Activated effector memory CD4-positive, alpha-beta T cell treated with anti-CD3 and anti-CD28 coated beads, Interleukin-2, amount 50 U/mL, for 16 hours (primary cell): ENCODE measurements at regions not wholly inside any gene's neighbourhood (a gene's known extent, or its start where the extent isn't known, plus 50 kb on each side); places are given as distances from the start of the nearest gene placed in this dataset.
A peak's percentile ranks its signal among the peaks of the same experiment; 100 is the strongest.

Source experiments
- DNase-seq: peaks from one replicate; pipeline ENCODE4 v3.0.0-alpha.2; 2020

DNA sequence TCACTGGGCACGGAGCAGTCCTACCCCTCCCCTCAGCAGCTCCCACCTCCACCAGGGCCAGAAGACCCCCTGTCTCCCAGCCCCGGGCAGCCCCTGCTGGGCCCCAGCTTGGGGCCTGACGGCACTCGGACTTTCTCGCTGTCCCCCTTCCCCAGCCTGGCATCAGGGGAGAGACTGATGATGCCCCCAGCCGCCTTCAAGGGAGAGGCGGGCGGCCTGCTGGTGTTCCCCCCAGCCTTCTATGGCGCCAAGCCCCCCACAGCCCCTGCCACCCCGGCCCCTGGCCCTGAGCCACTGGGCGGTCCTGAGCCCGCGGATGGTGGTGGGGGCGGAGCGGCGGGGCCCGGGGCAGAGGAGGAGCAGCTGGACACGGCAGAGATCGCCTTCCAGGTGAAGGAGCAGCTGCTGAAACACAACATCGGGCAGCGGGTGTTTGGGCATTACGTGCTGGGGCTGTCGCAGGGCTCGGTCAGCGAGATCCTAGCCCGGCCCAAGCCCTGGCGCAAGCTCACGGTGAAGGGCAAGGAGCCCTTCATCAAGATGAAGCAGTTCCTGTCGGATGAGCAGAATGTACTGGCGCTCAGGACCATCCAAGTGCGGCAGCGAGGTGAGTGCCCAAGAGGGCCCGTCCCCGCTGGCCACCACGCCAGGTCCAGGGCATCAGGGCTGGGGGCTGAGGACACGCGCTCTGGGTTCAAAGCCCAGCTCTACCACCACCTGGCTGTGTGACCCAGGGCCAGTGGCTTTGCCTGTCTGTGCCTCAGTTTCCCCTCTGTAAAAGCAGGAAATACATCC, 58.6 kb downstream of the PHETA1 start:
- DNase-seq = no peak

DNA sequence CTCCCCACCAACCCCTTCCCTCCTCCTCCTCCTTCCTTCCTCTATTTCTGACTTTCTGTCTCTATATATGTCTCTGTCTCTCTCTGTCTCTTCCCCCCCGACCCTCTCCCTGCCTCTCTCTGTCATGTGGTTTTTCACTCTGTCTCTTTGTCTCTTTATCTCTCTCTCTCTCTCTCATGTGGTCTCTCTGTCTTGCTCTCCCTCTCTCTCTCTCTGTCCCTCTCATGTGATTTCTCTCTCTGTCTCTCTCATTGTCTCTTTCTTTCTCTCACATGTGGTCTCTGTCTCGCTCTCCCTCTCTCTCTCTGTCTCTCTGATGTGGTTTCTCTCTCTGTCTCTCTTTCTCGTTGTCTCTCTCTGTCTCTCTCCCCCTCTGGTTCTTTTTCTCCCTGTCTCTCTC, 59.3 kb downstream of the PHETA1 start:
- DNase-seq = no peak

DNA sequence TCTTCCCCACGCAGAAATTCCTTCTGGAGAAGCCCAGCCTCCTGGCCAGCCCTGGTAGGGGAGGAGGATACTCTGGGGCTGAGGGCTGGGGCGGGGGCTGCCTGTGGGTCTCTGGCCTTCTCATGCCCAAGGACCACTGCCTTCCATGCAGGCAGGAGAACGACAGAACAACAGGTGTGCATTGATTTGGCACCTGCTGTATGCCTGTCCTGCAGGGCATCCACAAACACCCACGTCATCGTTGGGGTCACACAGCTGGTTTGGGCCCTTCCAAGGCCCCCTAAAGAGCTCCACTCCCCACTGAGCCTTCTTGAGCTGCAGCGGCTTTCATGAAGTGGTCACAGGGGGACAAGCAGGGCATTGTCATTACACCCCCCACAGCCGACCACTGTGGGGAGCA, 60.4 kb downstream of the PHETA1 start:
- no peak for DNase-seq

DNA sequence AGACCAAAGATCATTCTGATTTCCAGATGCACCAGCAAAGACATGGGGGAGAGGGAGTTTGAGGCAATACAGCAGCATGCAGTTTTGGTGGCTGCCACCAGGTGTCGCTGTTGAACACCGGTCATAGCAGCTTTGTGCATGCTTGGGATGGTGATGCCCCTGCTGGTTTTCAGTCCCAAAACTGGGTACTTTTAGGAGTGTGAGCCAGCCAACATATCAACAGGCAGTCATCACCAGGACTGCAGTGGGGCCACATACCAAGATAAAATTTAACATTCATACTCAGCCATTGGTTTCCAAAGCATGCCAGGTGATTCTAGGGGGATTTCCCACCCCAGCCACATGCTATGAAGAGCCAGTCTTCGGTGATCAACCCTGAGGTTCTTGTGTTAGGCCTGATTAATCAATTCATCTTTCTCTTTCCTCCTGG, 64.2 kb downstream of the PHETA1 start:
- peak; percentile 75 for DNase-seq

DNA sequence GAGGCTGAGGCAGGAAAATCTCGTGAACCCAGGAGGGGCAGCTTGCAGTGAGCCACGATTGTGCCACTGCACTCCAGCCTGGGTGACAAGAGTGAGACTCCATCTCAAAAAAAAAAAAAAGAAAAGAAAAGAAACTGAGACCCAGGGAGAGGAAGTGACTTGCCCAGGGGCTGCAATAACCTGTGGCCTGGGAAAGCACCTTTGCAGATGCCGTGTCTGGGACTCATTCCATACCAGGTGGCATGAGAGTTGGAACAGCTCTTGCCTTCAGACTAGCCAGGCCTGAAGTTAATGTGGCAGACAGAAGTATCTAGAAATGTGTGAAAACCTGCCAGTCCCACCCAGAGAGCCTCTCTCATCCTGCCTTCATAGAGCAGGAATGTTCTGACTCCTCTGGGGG, 65.4 kb downstream of the PHETA1 start:
- DNase-seq = no peak

DNA sequence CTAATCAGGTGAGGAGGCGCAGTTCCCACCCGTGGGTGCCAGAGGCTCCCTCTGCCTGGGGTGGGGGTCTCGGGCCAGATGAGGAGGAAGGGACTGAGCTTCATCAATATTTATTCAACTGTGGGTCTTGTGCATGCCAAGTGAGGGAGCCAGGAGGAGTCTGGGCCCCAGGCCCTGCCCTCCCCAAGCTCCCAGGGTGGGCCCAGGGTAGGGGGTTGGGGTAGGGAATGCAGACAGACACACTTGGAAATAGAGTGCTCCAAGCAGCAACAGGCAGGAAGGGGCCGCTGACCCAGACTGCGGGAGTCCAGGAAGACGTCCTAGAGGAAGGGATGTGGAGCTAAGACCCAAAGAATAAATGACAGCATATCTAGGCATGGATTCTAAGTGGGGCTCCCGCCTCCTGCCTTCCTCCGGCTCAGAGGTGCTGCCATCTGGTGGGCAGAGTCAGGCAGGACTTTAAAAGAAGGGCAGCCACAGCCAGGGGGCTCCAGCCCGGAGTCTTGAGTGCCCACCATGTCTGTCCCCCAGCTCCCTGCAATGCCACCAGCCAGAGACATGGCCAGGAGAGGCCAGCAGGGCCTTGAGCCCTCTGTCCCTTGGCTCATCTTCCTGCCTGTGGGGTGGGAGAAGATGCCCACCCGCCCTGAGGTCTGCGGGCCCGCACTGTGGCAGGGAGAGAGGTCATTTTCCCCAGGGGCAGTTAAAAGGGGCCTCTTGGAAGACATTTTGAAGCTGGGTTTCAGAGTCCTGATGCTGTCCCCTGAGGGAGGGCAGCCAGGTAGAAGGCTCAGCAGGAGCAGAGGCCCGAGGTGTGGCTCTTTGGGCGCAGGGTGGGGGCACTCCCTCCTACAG, 70.1 kb downstream of the PHETA1 start:
- DNase-seq = peak; percentile 78

DNA sequence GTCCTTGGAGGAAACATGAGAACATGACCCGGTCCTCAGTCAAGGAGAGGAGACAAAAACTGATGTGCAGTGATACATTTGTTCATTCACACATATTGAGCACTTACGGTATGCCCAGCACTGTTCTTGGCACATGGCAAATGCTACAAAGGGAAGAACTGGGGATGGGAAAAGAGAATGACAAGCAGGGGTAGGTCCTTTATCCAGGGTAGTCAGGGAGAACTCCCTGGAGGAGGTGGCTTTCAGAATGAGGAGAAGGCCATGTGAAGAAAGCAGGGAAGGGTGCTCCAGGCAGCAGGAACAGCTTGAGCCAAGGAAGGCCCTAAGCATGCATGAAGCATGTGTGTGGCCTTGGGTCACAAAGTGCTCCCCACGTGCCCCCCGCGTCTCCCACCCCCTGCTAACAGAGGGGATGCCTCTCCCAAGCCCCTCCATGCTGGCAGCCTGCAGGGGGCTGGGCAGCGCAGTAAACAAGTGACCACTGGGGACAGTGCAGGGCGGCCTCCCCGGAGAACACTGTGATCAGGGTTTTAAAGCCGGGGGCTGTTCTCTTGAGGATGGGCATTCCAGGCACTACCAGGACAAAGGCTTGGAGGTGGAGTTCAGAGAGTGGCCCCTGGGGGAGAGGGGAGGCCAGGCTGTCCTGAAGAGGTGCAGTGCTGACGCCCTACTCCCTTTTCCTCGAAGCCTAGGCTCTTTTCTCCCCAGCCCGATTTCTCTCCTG, 71.0 kb downstream of the PHETA1 start:
- DNase-seq = no peak

DNA sequence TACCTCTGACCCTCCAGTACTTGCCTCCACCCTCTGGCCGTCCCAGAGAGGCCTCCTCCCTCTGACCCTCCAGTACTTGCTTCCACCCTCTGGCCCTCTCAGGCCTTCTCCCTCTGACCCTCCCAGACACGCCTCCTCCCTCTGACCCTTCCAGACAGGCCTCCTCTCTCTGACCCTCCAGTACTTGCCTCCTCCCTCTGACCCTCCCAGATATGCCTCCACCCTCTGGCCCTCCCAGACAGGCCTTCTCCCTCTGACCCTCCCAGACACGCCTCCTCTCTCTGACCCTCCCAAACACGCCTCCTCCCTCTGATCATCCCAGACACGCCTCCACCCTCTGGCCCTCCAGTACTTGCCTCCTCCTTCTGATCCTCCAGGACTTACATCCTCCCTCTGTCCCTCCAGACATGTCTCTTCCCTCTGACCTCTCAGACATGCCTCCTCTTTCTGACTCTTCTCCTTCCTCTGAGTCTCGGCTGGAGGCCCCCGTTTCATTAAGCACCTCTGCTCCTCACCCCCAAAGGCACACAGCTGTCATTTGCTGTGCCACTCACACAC, 71.9 kb downstream of the PHETA1 start:
- DNase-seq = no peak

DNA sequence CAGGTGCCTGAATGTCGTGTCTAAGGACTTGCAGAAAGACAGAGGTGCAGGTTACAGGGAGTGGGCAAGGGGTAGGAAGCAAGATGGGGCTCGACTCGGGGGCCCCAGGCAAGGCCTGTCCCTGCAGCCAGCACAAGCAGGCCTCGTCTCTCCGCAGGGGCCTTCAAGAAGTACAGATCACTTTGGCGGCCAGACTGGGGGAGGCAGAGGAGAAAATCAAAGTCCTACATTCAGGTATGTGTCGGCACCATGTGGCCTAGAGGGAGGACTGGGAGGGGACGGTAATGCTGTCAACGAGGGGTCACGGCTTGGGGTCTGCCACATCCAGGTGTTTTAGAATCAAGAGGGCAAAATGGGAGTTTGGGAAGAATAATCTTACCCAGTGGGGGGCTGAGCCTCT, 73.7 kb downstream of the PHETA1 start:
- DNase-seq = no peak

DNA sequence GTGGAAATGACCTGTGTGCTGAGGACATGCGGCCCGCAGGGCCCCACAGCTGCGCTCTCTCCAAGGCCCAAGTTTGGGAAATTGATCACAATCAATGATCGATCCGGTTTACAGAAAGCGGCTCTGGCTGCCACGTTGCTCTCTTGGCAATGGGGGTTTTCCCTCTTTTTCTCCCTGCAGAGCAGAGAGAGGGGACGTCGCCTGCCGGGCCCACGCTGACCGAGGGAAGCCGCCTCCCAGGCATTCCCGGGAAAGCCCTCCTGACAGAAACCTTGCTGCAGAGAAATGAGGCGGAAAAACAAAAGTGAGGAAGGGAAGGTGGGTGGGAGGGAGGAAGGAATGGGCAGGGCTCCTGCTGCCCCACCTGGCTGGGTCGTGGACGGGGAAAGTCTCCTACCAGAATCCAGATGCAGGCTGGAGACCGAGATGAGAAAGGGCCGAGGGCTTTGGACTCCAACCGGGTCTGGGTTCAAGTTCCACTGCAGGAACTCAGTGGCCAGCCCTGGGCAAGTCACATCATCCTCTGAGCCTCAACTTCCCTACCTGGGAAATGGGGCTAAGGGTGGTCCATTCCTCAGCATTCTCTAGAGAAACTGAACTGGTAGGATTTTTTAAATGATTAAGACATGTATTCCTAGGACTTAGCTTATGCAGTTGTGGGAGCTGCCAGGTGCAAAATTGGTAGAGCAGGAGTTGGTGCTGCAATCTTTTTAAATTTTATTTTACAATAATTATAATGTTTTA, 75.5 kb downstream of the PHETA1 start:
- no peak for DNase-seq

DNA sequence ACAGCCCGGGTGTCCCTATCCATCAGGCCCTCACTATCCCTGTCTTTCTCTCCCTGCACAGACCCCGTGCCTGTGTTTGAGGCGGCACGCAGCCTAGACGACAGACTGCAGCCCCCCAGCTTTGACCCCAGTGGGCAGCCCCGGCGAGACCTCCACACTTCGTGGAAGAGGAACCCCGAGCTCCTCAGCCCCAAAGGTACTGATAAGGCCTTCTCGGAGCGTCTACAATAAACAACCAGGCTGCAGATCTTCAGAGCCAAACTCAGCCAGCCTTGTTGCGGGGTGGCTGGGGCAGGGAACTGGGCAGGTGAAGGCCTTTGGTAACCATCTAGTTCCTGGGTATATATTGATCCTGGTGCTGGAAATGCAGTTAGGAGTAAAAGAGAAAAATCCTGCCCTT, 77.5 kb downstream of the PHETA1 start:
- DNase-seq = no peak

DNA sequence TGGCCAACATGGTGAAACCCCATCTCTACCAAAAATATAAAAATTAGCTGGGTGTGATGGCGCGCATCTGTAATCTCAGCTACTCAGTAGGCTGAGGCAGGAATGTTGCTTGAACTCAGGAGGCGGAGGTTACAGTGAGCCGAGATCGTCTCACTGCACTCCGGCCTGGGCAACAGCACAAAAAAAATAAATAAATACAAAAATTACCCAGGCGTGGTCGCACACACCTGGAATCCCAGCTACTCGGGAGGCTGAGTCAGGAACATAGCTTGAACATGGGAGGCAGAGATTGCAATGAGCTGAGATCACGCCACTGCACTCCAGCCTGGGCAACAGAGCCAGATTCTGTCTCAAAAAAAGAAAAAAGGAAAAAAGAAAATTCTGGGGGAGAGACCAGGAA, 80.1 kb downstream of the PHETA1 start:
- DNase-seq = no peak

DNA sequence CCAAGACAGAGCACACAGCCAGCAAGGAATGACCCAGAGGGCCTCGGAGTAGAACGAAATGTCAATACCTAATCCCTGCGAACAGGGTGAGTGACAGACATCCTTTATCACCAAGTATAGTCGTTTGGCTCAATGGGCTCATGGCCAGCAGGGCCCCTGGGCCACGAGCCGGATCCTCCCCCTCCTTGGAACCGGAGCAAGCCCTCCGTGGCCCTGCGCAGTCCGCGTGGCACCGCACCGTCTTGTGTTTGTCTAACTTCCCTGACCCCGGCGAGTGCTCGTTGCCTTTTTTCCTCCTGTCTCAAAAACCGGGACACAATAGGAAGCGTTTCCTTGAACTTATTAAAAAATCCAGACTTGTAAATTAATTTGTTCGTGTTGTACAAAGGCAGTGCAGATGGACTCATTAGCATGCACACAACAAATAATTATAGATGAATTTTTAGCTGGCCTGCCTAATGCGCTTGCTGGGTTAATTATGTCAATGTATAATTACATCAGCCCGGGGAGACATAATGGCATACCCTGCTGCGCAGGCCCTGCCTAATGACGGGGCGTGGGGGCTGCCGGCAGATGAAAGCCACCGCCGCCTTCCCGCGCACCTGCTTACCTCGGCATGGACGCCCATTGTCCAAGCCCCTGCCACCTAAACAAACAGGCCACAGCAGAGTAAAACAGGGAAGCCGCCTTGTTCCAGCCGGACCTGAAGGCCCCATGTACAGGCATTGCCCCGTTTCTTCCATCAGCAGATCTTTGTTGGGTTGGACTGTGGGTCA, 81.6 kb downstream of the PHETA1 start:
- no peak for DNase-seq

DNA sequence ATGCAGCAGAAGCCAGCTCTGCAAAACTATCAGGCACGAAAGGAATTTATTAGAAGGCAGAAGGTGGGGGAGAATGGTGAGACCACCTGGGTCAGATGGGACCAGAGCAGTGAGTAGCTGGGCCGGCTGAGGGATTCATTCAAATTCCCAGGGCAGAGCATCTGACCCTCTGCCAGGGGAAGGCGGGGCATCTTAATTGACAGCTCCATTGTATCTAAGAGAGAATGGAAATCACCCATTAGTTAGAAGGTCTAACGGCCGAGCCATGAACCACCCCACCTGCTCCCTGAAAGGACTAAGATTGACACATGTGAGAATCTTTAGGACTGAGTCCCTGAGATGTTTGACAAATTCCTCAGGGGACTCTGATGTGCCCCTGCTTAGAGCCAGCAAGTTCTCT, 83.7 kb downstream of the PHETA1 start:
- DNase-seq = no peak

DNA sequence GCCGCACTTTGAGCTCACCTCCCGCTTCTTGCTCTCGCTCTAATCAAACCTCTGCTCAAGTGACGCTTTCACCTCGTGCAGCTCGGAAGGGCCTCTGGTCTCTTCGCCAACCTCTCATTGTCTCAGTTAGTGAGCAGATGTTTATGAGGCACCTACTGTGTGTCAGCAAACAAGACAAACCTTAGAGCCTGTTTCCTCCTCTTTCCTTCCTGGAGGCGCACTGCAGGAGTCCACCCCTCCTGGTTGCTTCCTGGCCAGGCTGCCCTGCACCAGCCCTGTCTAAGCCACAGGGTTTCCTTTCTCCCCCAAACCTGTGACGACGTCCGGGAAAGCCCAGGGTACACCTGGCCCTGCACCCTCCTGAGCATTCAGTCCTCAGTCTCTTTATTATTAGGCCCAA, 84.2 kb downstream of the PHETA1 start:
- no peak for DNase-seq

DNA sequence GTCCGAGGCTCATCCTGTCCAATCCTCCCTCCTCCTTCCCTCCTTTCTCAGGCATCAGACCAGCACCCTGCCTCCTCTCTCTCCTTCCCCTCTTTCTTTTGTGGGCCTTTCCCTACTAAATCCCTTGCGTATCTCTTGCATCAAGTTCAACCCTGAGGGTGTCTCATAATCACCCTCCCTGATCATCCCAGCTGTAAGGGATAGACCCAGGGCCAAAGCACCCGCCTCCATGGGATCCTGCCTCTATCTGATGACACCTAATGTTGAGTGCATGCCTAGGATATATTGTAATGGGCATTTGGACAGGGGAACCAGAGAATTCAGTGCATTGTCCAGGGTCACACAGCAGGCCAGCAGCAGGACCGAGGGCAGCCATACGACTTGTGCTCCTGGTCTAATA, 84.9 kb downstream of the PHETA1 start:
- no peak for DNase-seq

DNA sequence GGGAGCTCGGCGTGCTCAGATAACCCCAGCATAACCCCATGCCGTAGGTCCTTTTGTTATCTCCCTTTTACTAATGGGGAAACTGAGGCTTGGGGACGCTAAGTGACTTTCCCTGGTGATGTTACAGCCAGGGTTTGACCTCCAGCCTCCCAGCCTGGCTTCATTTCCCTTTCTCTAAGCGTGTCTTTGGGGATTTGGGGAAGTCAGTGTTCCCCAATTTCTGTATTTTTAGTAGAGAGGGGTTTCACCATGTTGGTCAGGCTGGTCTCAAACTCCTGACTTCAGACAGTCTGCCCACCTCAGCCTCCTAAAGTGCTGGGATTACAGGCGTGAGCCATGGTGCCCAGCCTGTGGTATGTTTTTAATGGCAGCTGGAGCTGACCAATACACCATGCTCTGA, 85.4 kb downstream of the PHETA1 start:
- DNase-seq = no peak

DNA sequence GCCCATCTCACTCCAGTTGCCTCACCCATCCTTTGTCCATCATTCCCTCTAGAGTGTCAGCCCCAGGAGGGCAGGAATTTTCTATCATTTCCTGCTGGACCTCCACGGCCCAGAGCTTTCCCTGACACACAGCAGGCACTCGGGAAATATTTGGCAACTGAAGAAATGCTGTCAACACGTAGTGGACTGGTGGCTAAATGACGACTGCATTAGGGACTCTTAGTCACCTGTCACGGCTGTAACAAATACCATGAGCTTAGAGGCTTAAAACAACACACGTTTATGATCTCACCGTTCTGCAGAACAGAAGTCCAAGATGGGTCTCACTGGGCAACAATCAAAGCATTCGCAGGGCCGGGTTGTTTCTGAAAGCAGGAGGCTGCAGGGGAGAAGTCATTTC, 91.3 kb downstream of the PHETA1 start:
- no peak for DNase-seq

DNA sequence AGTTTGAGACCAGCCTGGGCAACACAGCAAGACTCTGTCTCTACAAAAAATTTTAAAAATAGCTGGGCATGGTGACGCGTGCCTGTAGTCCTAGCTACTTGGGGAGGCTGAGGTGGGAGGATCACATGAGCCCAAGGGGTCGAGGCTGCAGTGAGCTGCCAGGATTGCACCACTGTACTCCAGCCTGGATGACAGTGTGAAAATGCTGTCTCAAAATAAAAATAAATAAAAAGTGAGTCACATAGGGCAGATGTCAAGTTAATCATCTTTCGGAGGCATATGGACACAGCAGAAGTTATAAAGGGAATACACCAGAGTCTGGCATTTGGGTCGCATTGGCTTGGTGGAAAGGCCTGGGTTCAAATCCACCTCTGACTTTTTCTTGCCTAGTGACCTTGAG, 92.7 kb downstream of the PHETA1 start:
- DNase-seq = no peak

DNA sequence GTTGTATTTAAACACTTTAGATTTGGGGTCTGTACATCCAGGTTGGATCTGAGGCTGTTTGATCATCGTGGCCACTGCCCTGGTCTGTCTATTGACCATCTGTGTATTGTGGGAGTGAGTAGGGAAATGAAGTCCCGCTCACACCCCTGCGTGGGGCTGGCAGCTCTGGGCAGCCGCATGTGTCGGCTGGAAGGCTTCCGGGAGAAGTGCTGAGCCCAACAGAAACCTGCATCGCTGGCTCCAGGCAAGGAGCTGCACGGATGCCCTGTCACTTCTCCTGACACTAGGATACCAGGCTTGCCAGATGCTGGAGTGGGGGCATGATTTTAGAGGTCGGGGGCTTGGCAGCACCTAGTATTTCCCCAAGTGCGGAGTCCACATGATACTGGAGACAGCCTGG, 93.6 kb downstream of the PHETA1 start:
- no peak for DNase-seq

DNA sequence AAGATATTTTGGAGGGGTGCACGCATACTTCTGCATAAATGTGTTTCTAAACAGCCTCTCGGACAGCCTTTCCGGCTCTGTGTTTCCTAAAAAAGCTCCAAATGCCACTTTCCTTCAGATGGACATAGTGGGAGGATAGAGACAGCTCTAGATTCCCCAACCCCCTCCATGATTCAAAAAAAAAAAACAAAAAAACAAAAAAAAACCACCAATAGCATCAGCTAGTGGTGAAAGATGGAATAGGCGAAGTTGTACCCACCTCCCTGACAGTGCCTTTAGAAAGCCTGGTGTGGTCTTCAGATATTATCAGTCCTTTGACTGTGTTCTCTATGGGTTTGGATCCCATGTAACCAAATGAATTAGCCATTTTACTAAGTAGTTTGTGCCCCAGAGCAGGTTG, 94.1 kb downstream of the PHETA1 start:
- no peak for DNase-seq
